ENCODE measurements at regions not wholly inside any gene's neighbourhood (a gene's known extent, or its start where the extent isn't known, plus 50 kb on each side); places are given as distances from the start of the nearest gene placed in this dataset.

GRCh38 chr1:118346936-118347335 lies 161.9 kb upstream of the SPAG17 start:
- DNase-seq = no peak
- no peaks in the 10 kb centered on the region for H3K36me3 ChIP-seq (replicated peaks; ENCODE audit: control insufficient read depth, insufficient read depth, low read length)
- no peak overlapping the region for H3K4me3 ChIP-seq (ENCODE audit: insufficient read depth, low read depth, low read length)
- H3K27me3 ChIP-seq (ENCODE audit: control insufficient read depth, insufficient read depth, low read length) = no peaks in the 10 kb centered on the region

DNA sequence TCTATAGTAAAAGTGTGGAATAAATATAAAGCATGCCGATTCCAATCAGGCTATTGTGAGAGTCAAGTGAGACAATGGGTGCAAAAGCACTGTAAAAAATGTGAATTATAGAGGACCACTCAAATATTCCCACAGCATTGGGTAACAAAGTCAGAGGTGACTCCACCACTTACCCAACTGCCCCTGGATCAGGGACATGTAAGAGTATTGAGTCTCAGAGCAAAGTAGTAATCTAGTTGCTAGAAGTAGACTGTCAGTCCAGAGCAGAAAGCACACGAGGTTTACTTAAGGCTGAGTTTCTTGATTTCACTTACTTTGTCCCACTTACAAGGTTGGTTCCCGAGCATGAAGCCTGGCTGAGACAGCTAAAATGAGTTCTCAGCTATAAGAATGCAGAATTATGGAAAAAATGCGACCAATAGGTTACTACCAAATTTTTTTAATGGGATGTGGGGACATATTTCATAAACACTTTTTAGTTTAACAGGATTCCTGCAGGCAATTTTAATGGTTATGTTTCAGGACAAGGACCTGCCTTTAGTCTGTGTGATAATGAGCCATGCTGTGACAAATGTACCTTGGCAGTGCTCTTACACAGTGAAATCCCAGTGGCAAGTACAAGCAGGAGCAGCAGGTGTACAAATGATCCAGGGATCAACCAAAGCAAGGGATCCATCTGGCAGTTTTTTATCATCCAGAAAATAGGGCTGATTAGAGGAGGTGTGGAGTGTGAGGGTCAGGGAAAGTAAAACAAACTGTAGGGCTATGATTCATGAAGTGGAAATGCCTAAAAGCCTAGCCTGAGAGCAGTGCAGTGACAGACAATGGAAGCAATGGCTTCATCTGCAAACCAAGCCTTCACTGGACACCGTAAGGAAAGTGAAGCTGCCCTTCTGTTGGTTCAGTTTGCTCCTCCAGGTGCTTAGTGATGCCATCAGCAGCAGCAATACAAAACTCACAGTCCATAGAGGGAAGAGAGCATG lies 156.2 kb upstream of the SPAG17 start:
- Histone ChIP-seq H3K27me3 (ENCODE audit: control insufficient read depth, insufficient read depth, low read length) (no peaks in the 10 kb centered on the region), H3K4me3 (ENCODE audit: insufficient read depth, low read depth, low read length) (no peak overlapping the region), H3K36me3 (replicated peaks; ENCODE audit: control insufficient read depth, insufficient read depth, low read length) (no peaks in the 10 kb centered on the region)
- no peak for DNase-seq

DNA sequence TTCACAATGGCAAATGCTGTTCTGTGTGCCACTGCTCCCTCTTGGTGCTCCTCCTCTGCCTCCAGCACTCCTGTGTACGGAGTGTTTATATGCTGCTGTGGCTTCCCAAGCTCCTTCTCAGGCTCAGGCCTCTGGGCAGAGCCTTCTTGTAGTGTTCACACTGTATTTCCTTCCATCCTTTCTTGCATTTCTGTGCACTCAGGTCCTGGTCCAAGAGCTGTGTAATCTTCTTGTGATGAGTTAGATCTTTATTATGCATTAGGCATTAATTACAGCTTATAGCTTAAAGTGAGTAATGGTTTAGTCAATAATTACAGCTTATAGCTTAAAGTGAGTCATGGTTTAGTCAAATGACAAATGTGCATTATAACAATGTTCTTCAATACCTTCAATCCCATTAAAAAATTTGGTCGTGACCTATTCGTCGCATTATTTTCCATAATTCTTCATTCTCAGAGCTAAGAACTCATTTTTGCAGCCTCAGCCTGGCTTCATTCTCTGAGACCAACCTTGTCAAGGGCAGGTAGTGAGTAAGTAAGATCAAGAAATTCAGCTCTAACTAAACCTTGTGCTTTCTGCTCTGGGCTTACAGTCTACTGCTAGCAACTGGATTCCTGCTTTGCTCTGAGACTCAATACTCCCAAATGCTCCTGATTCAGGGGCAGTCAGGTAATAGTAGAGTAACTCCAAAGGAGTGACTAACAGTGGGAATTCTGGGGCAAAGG lies 154.5 kb upstream of the SPAG17 start:
- no peaks in the 10 kb centered on the region for H3K36me3 ChIP-seq (replicated peaks; ENCODE audit: control insufficient read depth, insufficient read depth, low read length)
- no peaks in the 10 kb centered on the region for H3K27me3 ChIP-seq (ENCODE audit: control insufficient read depth, insufficient read depth, low read length)
- no peak for DNase-seq
- no peak overlapping the region for H3K4me3 ChIP-seq (ENCODE audit: insufficient read depth, low read depth, low read length)

- H3K4me3 ChIP-seq (ENCODE audit: insufficient read depth, low read depth, low read length) = no peak overlapping the region
- DNase-seq = no peak
- H3K27me3 ChIP-seq (ENCODE audit: control insufficient read depth, insufficient read depth, low read length) = no peaks in the 10 kb centered on the region
Observed at GRCh38 chr1:118338936-118339335, 153.9 kb upstream of the SPAG17 start.

DNA sequence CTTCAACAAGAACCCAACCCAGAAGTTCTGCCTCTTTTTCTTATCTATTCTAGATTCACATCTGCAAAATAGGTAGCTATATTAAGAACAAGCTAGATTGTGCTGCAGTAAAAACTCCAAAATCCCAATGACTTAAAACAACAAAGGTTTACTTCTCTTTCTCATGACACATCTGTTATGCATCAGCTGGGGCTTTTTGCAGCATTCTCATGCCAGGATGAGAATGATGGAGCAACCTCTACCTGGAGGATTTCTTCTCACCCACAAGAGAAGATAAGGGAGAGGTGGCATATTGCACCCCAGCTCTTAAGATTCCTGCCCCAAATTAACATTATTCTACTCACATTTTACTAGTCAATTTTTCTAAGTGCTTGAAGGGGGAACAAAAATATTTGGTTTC lies 152.3 kb upstream of the SPAG17 start:
- H3K36me3 ChIP-seq (replicated peaks; ENCODE audit: control insufficient read depth, insufficient read depth, low read length) = no peaks in the 10 kb centered on the region
- no peak overlapping the region for H3K4me3 ChIP-seq (ENCODE audit: insufficient read depth, low read depth, low read length)
- no peak for DNase-seq

More at GRCh38 chr1:118338936-118339335, 153.9 kb upstream of the SPAG17 start:
- H3K36me3 ChIP-seq (replicated peaks; ENCODE audit: control insufficient read depth, insufficient read depth, low read length) = no peaks in the 10 kb centered on the region

GRCh38 chr1:118335331-118335732 lies 150.3 kb upstream of the SPAG17 start:
- DNase-seq = no peak
- Histone ChIP-seq H3K27me3 (ENCODE audit: control insufficient read depth, insufficient read depth, low read length) (no peaks in the 10 kb centered on the region), H3K4me3 (ENCODE audit: insufficient read depth, low read depth, low read length) (no peak overlapping the region), H3K36me3 (replicated peaks; ENCODE audit: control insufficient read depth, insufficient read depth, low read length) (no peaks in the 10 kb centered on the region)

More for the DNA sequence above, 152.3 kb upstream of the SPAG17 start:
- no peaks in the 10 kb centered on the region for H3K27me3 ChIP-seq (ENCODE audit: control insufficient read depth, insufficient read depth, low read length)

DNA sequence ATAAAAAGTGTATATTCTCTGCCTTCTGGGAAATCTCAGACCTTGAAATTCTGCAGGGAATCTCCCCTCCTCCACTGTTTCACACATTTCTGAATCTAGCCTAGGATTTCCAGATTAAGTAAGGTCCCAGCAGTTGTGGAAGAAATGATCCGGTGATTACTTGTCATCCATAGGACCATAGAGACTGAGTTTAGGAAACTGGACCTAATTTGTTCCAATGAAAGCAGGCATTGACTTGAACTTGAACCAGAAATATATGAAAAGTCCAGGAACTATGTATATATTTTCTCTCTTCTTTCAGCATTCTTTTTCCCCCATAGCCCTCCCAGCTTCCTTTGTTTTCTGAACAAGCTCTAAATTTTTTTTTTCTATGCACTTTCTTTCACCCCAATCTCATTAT lies 149.5 kb upstream of the SPAG17 start:
- no peak overlapping the region for H3K4me3 ChIP-seq (ENCODE audit: insufficient read depth, low read depth, low read length)
- no peaks in the 10 kb centered on the region for H3K36me3 ChIP-seq (replicated peaks; ENCODE audit: control insufficient read depth, insufficient read depth, low read length)
- no peak for DNase-seq
- H3K27me3 ChIP-seq (ENCODE audit: control insufficient read depth, insufficient read depth, low read length) = no peaks in the 10 kb centered on the region

DNA sequence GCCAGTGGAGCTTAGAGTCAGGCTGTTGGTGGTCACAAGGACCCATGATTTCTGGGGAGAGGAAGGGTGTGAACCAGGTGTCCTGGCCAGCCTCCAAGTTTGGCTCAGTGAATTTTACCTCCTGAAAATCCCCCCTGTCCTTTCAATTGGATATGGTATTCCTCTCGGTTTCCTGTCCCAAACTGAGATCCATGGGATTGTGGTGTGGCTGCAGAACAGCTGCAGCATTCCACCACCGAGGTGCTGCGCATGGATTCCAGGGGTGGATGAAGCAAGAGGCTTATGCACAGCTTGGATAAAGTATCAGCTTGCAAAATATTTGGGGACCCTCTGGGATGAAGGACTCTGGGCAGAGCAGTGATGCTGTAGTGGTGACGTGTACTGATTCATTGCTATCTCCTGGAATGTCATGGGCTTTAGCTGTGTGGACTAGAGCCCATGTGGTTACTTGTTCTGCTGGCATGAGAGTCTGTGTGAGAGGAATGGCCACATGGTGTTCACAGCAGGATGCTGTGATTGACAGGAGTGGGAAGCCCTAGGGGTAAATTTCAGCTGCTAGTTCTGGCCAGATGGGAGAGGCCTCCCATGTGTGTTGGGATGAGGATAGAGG lies 148.7 kb upstream of the SPAG17 start:
- no peak for DNase-seq
- Histone ChIP-seq H3K27me3 (ENCODE audit: control insufficient read depth, insufficient read depth, low read length) (no peaks in the 10 kb centered on the region), H3K36me3 (replicated peaks; ENCODE audit: control insufficient read depth, insufficient read depth, low read length) (no peaks in the 10 kb centered on the region), H3K4me3 (ENCODE audit: insufficient read depth, low read depth, low read length) (no peak overlapping the region)

GRCh38 chr1:118326960-118327629 lies 142.1 kb upstream of the SPAG17 start:
- no peaks in the 10 kb centered on the region for H3K36me3 ChIP-seq (replicated peaks; ENCODE audit: control insufficient read depth, insufficient read depth, low read length)
- no peak for DNase-seq
- no peaks in the 10 kb centered on the region for H3K27me3 ChIP-seq (ENCODE audit: control insufficient read depth, insufficient read depth, low read length)
- no peak overlapping the region for H3K4me3 ChIP-seq (ENCODE audit: insufficient read depth, low read depth, low read length)

- Histone ChIP-seq H3K4me3 (ENCODE audit: insufficient read depth, low read depth, low read length) (no peak overlapping the region), H3K36me3 (replicated peaks; ENCODE audit: control insufficient read depth, insufficient read depth, low read length) (no peaks in the 10 kb centered on the region), H3K27me3 (ENCODE audit: control insufficient read depth, insufficient read depth, low read length) (no peaks in the 10 kb centered on the region)
- DNase-seq = no peak
Observed at GRCh38 chr1:118325550-118326225, 140.7 kb upstream of the SPAG17 start.

DNA sequence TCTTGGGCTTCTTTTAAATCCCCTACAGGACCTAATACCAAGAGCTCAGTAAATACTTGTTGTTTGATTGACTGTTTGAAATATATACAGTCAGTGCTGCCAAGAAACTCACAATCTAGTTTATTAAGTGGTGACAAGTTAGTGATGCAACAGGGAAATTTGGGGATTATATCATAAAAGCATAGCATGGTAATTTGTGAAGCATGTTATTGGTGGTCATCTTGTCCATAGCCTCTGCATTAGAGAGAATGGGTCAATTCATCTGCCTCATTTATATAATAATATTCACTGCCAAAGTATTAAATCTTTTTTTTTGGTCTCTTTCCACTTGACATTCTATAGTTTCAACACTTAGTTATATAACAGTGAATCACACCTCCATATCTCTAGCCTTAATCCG lies 138.2 kb upstream of the SPAG17 start:
- Histone ChIP-seq H3K27me3 (ENCODE audit: control insufficient read depth, insufficient read depth, low read length) (no peaks in the 10 kb centered on the region), H3K4me3 (ENCODE audit: insufficient read depth, low read depth, low read length) (no peak overlapping the region), H3K36me3 (replicated peaks; ENCODE audit: control insufficient read depth, insufficient read depth, low read length) (no peaks in the 10 kb centered on the region)
- no peak for DNase-seq

DNA sequence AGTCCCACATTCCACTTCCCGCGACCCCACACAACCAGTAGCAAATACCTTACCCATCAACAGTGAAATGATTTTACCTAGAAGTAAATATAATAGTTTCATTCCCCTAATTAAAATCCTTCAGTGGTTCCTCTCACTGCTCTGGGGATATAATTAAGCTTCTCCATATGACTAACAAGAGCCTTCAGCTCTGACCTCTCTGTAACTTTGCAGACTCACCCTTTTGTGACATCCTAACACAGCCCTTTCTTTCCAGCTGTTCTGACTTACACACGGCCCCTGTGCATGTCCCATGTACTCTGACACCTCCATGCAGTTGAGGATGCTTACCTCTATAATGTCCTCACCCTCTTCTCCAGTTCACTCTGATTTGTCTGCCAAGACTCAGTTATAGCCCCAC lies 137.3 kb upstream of the SPAG17 start:
- Histone ChIP-seq H3K4me3 (ENCODE audit: insufficient read depth, low read depth, low read length) (no peak overlapping the region), H3K27me3 (ENCODE audit: control insufficient read depth, insufficient read depth, low read length) (no peaks in the 10 kb centered on the region), H3K36me3 (replicated peaks; ENCODE audit: control insufficient read depth, insufficient read depth, low read length) (no peaks in the 10 kb centered on the region)
- DNase-seq = no peak

DNA sequence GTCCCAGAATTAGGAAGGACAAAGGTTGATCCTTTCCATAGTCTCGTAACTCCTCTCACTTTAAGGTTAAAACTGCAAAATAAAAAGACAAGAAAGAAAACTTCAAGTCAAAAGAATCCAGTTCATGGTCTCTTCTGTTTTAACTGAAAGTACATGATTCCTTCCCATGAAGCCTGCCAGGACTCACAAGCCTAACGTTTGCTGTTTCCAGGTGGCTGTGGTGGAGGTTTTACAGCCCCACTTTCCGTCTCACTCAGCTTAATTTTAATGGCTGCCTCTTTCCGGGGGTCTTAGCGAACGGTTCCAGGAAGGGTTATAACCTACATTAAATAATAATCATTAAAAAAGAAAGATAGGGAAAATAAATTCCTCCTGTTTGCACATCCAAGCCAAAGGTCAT lies 136.8 kb upstream of the SPAG17 start:
- no peak overlapping the region for H3K4me3 ChIP-seq (ENCODE audit: insufficient read depth, low read depth, low read length)
- no peak for DNase-seq
- H3K36me3 ChIP-seq (replicated peaks; ENCODE audit: control insufficient read depth, insufficient read depth, low read length) = no peaks in the 10 kb centered on the region
- H3K27me3 ChIP-seq (ENCODE audit: control insufficient read depth, insufficient read depth, low read length) = no peaks in the 10 kb centered on the region

Data from H7 (cell line).